AG04450 (cell line): ENCODE measurements at regions not wholly inside any gene's neighbourhood (a gene's known extent, or its start where the extent isn't known, plus 50 kb on each side); places are given as distances from the start of the nearest gene placed in this dataset.

Experiments used
- CTCF ChIA-PET: fragments of 300-600, 350-600 bp; formaldehyde crosslinking; extraction: SDS; loops from one replicate; lab custom pipeline; 2022; ENCODE audit warnings: antibody characterized with exemption, inconsistent platforms; lab: Charles Lee
- POLR2A ChIA-PET: fragments of 350-600 bp; formaldehyde crosslinking; extraction: SDS; loops from one replicate; lab custom pipeline; 2021; ENCODE audit warnings: antibody characterized with exemption, inconsistent platforms; lab: Yijun Ruan, JAX
- DNase-seq: peaks from one replicate; pipeline ENCODE4 v3.0.0-alpha.2; 2011; ENCODE audit warnings: low read depth, low spot score
- H3K27ac ChIP-seq: one replicate; pipeline ENCODE4 v1.5.1; 2012; ENCODE audit warnings: low read depth, low read length, control low read depth
- H3K27me3 ChIP-seq: one replicate; pipeline ENCODE4 v1.6.0; 2012; ENCODE audit warnings: low read length; ENCODE audit not compliant: control insufficient read depth, insufficient read depth
- H3K4me3 ChIP-seq: 2 replicates; pipeline ENCODE4 v1.5.1; 2011; ENCODE audit warnings: mild to moderate bottlenecking, low read depth, low read length, control low read depth
- H3K9me3 ChIP-seq: 2 replicates; pipeline ENCODE4 v1.5.1; 2012; ENCODE audit warnings: low read length; ENCODE audit not compliant: control insufficient read depth, insufficient read depth
- CTCF ChIP-seq: IDR thresholded peaks from 2 replicates; pipeline ENCODE4 v1.5.1; 2011; ENCODE audit warnings: low read depth, low read length, control low read depth, inconsistent platforms

- no peaks in the 10 kb centered on the region for H3K27me3 ChIP-seq
- DNase-seq = no peak
- TF ChIP-seq CTCF = no peak
- ChIA-PET POLR2A (no interaction called here), CTCF (no interaction called here)
- no peak overlapping the region for H3K4me3 ChIP-seq
- H3K27ac ChIP-seq = no peak overlapping the region
- H3K9me3 ChIP-seq = no peaks in the 10 kb centered on the region
Measured at GRCh38 chr1:108051631-108052377, 86.8 kb upstream of the VAV3 start.

- DNase-seq = no peak
- no peak for TF ChIP-seq CTCF
- ChIA-PET CTCF (no interaction called here), POLR2A (no interaction called here)
- Histone ChIP-seq H3K27ac (no peak overlapping the region), H3K4me3 (no peak overlapping the region), H3K27me3 (no peaks in the 10 kb centered on the region), H3K9me3 (no peaks in the 10 kb centered on the region)
Measured at GRCh38 chr1:108050911-108051629, 86.1 kb upstream of the VAV3 start.

- no peak overlapping the region for H3K4me3 ChIP-seq
- TF ChIP-seq CTCF = no peak
- H3K27me3 ChIP-seq = no peaks in the 10 kb centered on the region
- H3K27ac ChIP-seq = no peak overlapping the region
- no peak for DNase-seq
- H3K9me3 ChIP-seq = no peaks in the 10 kb centered on the region
- CTCF ChIA-PET = no interaction called here
- POLR2A ChIA-PET = no interaction called here
Measured at GRCh38 chr1:108050158-108050557, 85.2 kb upstream of the VAV3 start.

- peak; percentile 31 for TF ChIP-seq CTCF
- Histone ChIP-seq H3K27ac (no peak overlapping the region), H3K9me3 (no peaks in the 10 kb centered on the region), H3K27me3 (no peaks in the 10 kb centered on the region), H3K4me3 (no peak overlapping the region)
- no peak for DNase-seq
- CTCF ChIA-PET = no interaction called here
- POLR2A ChIA-PET = no interaction called here
Measured at GRCh38 chr1:108049178-108049819, 84.3 kb upstream of the VAV3 start.
